CD4-positive, alpha-beta T cell treated with Interleukin-6 at 100 ng/mL for 8 hours (primary cell): ENCODE measurements at regions not wholly inside any gene's neighbourhood (a gene's known extent, or its start where the extent isn't known, plus 50 kb on each side); places are given as distances from the start of the nearest gene placed in this dataset.

ENCODE experiments used
- DNase-seq: peaks from one replicate; pipeline ENCODE4 v3.0.0-alpha.2; 2020; ENCODE audit warnings: mixed read lengths, low spot score

DNA sequence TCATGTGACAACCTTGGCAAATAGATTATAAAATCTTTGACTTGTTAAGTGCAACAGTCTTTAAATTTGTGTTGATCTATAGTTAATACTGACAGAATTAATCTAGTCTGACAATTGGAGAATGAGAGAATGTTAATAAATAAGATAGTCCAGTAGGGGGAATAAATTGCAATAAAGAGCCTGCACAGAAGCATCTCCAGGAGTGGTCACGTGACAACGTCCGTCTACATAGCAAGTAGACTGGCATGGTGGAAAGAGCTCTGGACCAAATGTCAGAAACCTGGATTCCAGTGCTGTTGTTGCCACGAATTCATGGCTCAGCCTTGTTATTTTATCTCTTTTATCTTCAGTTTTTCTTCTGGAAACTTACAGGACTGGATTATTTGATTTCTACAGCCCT lies 436.5 kb downstream of the RAB28 start:
- DNase-seq, result no peak

DNA sequence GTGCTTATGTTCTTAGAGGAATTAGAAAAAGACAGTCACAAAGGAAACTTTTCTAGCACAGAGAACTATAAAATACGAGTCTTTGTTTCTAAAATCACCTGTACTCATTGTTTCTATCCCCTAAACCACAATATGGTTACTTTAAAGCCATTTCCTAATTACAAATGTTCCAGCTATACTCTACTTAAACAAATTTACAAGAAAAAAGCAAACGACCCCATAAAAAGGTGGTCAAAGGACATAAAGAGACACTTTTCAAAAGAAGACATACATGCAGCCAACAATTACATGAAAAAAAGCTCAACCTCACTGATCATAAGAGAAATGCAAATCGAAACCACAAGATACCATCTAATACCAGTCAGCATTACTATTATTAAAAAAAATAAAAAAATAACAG lies 447.3 kb downstream of the RAB28 start:
- DNase-seq, result no peak

DNA sequence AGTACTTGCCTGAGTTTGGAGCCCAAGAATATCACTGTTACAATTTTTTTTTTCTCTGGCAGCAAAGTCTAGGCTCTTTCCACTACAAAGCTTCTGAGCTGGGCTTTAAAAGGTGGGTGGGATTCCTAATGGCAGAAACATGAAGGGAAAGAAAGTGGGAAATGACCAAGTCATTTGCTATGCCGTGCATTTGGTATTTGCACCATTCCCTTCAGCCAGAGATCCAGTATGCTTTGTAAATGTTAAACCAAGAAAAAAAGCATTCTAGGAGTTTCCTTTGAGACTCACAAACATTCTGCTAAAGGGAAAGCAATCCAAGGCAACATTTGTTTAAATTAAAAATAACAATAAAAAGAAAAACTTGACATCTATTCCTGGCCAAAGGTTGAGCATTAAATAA lies 451.2 kb downstream of the RAB28 start:
- no peak for DNase-seq

GRCh38 chr4:13024147-13025105 lies 459.7 kb downstream of the RAB28 start:
- no peak for DNase-seq

DNA sequence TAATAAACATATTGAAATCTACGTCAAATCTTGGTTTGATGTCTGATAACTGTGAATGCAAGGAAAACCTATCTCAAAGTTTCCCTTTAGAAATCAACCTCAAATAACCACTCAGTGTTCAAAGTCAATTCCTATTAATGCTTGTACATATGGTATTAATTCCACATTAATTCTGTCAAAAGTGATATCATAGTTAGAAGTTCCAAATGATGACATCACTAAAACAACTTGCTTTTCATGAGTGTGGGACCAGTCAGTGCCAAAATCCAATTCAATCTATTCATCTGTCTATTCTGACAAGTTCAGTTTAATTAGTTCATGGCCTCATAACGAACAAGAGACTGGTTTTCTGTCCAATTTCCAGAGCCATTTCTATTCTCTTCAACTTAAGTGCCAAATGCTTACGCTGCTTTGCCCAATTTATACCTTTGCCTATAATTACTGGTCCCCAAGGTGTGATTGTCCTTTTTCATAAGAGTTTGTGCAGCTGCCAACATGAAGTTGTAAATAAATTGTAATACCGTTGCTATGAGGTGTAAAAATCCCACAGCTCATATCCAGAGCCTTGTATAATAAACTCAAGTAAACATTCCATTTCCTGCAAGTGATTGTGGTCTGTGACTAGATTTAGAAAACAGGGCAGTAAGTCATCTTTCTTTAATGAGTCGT lies 476.2 kb downstream of the RAB28 start:
- DNase-seq, result no peak

GRCh38 chr4:12993923-12994322 lies 490.2 kb downstream of the RAB28 start:
- no peak for DNase-seq

DNA sequence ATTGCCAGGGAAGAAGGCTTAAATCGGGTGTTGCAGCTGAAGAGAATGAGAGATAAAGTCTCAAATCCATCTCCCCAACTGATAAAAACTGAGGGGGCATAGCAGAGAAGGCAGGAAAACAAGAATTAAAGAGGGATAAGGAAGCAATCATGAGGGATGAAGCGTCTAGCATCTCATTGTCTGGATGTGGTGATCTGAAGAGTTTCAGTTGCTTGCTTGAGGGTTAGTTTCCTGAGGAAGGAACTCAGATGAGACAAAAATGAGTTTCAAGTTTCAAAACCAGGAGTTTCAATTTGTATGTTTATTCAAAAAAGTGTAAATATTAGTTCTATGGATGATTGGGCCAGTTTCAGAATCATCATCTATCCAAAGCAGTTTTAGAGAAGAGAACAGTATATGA lies 496.9 kb downstream of the RAB28 start:
- no peak for DNase-seq

DNA sequence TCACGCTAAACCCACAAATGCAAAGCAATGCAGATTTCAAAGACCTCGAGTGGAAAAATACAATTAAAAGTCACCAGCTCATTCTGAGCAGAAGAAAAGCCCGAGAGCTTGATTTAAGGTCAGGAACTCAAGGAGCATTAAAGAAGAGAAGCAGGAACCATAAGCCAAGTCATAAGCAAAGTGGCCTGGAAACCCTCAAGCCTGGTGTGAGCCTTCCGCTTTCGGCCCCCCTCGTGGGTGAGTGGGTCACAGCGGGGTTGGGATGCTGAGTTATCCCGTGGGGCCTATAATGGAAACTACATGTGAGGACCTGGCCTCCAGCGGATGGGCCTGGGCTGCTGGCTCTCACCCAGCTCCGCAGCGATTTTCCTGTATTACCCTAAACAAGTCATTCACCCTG lies 504.3 kb downstream of the RAB28 start:
- DNase-seq, result no peak

- no peak for DNase-seq
Measured at GRCh38 chr4:12978310-12978709, 505.8 kb downstream of the RAB28 start.

GRCh38 chr4:12975511-12975910 lies 508.6 kb downstream of the RAB28 start:
- no peak for DNase-seq

GRCh38 chr4:12973522-12973921 lies 510.6 kb downstream of the RAB28 start:
- DNase-seq, result no peak

DNA sequence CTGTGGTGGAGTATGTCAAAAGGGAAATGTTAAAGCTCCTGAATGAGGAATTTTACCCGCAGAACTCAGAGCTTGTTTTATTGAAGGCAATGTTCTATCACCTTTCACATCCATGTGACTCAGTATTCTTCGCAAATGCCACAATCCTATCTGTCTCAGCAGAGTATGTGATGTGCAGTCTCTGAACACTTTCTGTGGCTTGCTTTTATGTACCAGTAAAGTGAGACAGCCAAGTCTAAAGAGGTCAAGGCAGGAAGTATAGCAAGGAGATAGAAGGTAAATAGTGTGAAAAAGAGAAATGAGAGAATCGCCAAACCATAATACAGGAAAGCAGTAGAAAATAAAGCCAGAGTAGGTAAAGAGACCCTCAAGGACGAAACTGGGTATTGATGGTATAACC lies 515.8 kb downstream of the RAB28 start:
- DNase-seq, result no peak

DNA sequence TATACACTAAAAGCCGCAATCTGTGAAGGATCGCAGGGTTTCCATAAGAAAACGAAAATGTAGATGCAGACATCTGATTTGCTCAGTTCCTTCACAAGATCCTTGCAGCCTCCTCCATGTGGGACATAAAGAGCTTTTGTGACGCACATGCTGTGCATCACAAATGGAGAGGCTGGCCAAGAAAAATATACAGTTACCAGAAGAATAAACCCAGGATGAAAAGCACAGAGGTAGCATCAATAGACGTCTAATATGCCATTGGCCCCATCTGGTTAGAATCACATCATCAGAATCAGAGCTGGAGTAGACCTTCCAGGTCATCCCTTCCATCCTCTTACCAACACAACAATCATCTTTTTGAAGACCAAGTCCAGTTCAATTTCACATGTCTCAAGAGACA lies 517.4 kb downstream of the RAB28 start:
- no peak for DNase-seq

GRCh38 chr4:12965334-12965733 lies 518.8 kb downstream of the RAB28 start:
- no peak for DNase-seq

- no peak for DNase-seq
Measured at GRCh38 chr4:12963912-12964311, 520.2 kb downstream of the RAB28 start.

DNA sequence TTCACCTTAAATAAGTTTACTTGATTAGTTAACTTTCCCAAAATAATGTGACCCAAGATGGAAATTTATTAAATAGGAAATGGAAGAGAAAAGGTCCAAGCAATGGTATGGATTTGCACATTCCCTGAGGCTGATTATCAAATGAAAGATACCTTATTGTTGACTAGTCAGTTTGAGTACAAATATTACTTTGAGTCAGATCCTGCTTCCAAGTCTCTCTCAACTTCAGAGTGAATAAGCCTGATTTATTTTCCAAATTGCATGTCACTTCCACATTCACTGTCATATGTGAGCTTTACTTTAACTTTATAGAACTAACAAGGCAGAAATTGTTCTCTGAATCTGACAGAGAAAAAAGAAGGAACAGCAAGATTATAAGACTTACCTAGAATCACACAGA lies 520.8 kb downstream of the RAB28 start:
- DNase-seq, result no peak

DNA sequence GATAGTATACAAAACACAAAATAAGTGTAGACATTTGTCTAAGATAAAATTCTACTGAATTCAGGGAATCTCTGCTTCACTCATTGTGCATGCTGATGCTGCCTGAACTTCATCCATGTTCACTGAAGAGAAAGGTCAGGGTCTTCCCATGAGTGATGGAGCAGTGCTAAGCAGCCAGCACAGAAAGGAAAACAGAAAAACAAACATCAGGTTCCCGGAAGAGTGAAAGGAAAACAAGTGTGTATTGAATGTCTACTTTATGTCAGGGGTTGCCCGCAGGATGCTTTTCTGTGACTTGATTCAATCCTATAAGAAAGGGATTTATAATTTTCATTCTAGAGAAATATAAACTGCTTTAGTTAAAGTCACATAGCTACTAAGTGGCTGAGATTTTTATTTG lies 522.4 kb downstream of the RAB28 start:
- DNase-seq, result no peak

DNA sequence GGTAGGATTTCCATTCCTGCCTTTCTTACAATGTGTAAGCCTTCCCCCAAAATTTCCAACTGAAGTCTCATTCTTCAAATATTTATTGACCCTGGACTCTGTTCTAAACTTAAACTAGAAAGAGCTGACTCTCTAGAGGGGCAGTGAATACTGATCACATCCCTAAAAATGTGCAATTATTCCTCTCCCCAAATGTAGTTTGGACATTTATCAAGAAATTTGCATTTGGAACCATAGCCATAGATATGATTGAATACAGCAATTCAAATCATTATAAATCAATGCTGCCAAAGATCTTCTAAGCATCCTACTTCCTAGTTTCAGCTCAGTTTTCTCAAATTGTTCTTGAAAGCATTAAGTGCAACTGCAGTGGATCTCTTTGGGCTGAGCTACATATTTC lies 525.7 kb downstream of the RAB28 start:
- DNase-seq, result no peak

GRCh38 chr4:12957108-12957507 lies 527.0 kb downstream of the RAB28 start:
- DNase-seq, result no peak

GRCh38 chr4:12956026-12956425 lies 528.1 kb downstream of the RAB28 start:
- no peak for DNase-seq

- DNase-seq, result no peak
Measured at GRCh38 chr4:12949719-12950490, 534.2 kb downstream of the RAB28 start.

DNA sequence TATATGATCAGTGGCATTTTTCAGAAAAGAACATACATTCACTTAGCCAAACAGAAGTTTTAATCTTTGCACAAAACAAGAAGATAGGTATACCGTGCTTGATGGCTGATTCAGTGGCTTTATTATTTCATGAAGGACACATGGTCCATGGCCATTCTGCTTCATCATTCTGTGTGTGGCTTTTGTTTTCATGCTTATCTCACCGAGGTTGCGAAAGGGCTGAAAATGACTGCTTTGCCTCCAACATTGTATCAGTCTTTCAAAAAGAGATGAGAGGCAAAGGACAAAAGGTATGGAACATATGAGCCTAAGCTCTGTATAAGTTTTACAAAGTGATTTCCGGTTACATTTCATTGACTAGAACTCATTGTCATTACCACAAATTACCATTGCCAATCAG lies 541.1 kb downstream of the RAB28 start:
- no peak for DNase-seq

DNA sequence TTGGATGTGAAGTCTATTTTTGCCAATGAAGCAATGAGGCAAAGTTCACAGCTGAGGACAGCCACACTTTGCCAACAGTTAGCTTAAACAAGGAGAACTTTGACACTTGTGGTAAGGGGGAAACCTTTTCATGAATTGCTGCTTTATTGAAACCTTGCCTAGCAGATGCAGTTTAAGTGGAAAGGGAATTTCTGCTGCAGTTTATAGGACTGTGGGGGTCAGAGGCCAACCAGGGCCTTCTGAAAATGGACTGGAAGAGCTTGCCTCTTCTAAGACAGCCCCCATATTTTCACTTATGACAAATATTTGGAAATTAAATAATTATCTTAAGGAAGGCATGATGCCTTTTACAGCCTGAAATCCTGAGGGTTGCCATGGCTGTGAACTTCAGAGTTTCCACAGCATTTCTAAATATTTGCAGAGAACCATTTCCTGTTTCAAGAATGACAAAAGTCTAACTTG lies 550.3 kb downstream of the RAB28 start:
- no peak for DNase-seq
